SK-N-SH (cell line): ENCODE measurements at regions not wholly inside any gene's neighbourhood (a gene's known extent, or its start where the extent isn't known, plus 50 kb on each side); places are given as distances from the start of the nearest gene placed in this dataset.

Experiments used
- CTCF ChIA-PET: fragments of 300-600, 350-600 bp; formaldehyde crosslinking; extraction: SDS; loops from one replicate; lab custom pipeline; 2021; lab: Yijun Ruan, JAX
- POLR2A ChIA-PET: fragments of 350-600 bp; sonication (Branson Sonifier 250); formaldehyde crosslinking; extraction: SDS; loops from one replicate; lab custom pipeline; 2020; ENCODE audit warnings: antibody characterized with exemption, inconsistent platforms; lab: Yijun Ruan, JAX
- DNase-seq: peaks from one replicate; pipeline ENCODE4 v3.0.0; 2012
- H2AFZ ChIP-seq: fragments of 200-600 bp; sonication (generic); 2 replicates; pipeline ENCODE4 v1.8.1; 2016; ENCODE audit warnings: antibody characterized with exemption, mild to moderate bottlenecking, low read depth
- H3F3A ChIP-seq: fragments of 200-600 bp; sonication (generic); replicated peaks from 2 replicates; pipeline ENCODE3; 2016; ENCODE audit warnings: antibody characterized with exemption, mild to moderate bottlenecking; ENCODE audit not compliant: insufficient read depth
- H3K27ac ChIP-seq, 2 experiments: fragments of 200-500 bp in 1 of 2; fragments of 200-600 bp in 1 of 2; sonication (Bioruptor generic) in 1 of 2; sonication (generic), shearing (Covaris generic) in 1 of 2; 2 replicates each; pipeline versions ENCODE4 v1.5.1 to v1.6.1; 2014 to 2016; ENCODE audit warnings: low read depth in 2 of 2, inconsistent platforms in 1 of 2, low read length in 1 of 2, mild to moderate bottlenecking in 1 of 2, mixed read lengths in 1 of 2
- H3K27me3 ChIP-seq: fragments of 200-600 bp; sonication (generic), shearing (Covaris generic); 2 replicates; pipeline ENCODE4 v1.6.1; 2016; ENCODE audit warnings: mixed run types; ENCODE audit not compliant: insufficient read depth
- H3K36me3 ChIP-seq, 2 experiments: fragments of 200-500 bp in 1 of 2; fragments of 200-600 bp in 1 of 2; sonication (Bioruptor generic) in 1 of 2; sonication (generic) in 1 of 2; replicated peaks in 1 of 2; 2 replicates each; pipeline versions ENCODE3 to v1.5.1; 2014 to 2016; ENCODE audit warnings: low read length in 1 of 2, mild to moderate bottlenecking in 1 of 2; ENCODE audit not compliant: insufficient read depth in 2 of 2, control insufficient read depth in 1 of 2
- H3K4me1 ChIP-seq, 2 experiments: fragments of 200-500 bp in 1 of 2; fragments of 200-600 bp in 1 of 2; sonication (Bioruptor generic) in 1 of 2; sonication (generic), shearing (Covaris generic) in 1 of 2; 2 replicates each; pipeline versions ENCODE4 v1.5.1 to v1.6.1; 2014 to 2016; ENCODE audit warnings: low read depth in 1 of 2, low read length in 1 of 2, mixed run types in 1 of 2; ENCODE audit not compliant: insufficient read depth in 2 of 2, control insufficient read depth in 1 of 2
- H3K4me2 ChIP-seq: fragments of 200-600 bp; sonication (generic), shearing (Covaris generic); 2 replicates; pipeline ENCODE4 v1.6.1; 2017; ENCODE audit warnings: mixed run types
- H3K4me3 ChIP-seq, 2 experiments: fragments of 200-500 bp in 1 of 2; fragments of 200-600 bp in 1 of 2; sonication (Bioruptor generic) in 1 of 2; sonication (generic), shearing (Covaris generic) in 1 of 2; 2 replicates each; pipeline versions ENCODE4 v1.5.1 to v1.8.1; 2014 to 2016; ENCODE audit warnings: low read depth in 2 of 2, inconsistent platforms in 1 of 2, low read length in 1 of 2, mild to moderate bottlenecking in 1 of 2, mixed read lengths in 1 of 2, moderate library complexity in 1 of 2
- H3K79me2 ChIP-seq: fragments of 200-600 bp; sonication (generic); 2 replicates; pipeline ENCODE4 v1.8.1; 2017; ENCODE audit warnings: mild to moderate bottlenecking; ENCODE audit not compliant: insufficient read depth
- H3K9ac ChIP-seq: fragments of 200-600 bp; sonication (generic); 2 replicates; pipeline ENCODE4 v1.6.1; 2017; ENCODE audit warnings: mixed run types
- H3K9me2 ChIP-seq: fragments of 200-600 bp; sonication (generic); 2 replicates; pipeline ENCODE4 v1.6.1; 2017; ENCODE audit warnings: mixed run types
- H3K9me3 ChIP-seq: fragments of 200-600 bp; sonication (generic); 2 replicates; pipeline ENCODE4 v1.6.1; 2017; ENCODE audit warnings: mixed run types, mild to moderate bottlenecking, moderate library complexity
- H4K20me1 ChIP-seq: fragments of 200-600 bp; sonication (generic); 2 replicates; pipeline ENCODE4 v1.6.1; 2017; ENCODE audit warnings: mild to moderate bottlenecking, mixed run types; ENCODE audit not compliant: insufficient read depth
- ELF1 ChIP-seq: IDR thresholded peaks from 2 replicates; pipeline ENCODE4 v1.4.0; 2012
- FOSL2 ChIP-seq: IDR thresholded peaks from 2 replicates; pipeline ENCODE4 v1.4.0; 2012; ENCODE audit warnings: low read depth, mild to moderate bottlenecking, moderate library complexity, borderline replicate concordance
- JUND ChIP-seq: IDR thresholded peaks from 2 replicates; pipeline ENCODE4 v1.4.0; 2012
- MEF2A ChIP-seq: IDR thresholded peaks from 2 replicates; pipeline ENCODE4 v1.4.0; 2012; ENCODE audit warnings: low read depth, borderline replicate concordance
- NFIC ChIP-seq: IDR thresholded peaks from 2 replicates; pipeline ENCODE4 v1.4.0; 2012; ENCODE audit warnings: borderline replicate concordance
- POLR2AphosphoS5 ChIP-seq: IDR thresholded peaks from 2 replicates; pipeline ENCODE4 v1.6.1; 2012; ENCODE audit warnings: low read depth, low read length
- RCOR1 ChIP-seq: fragments of 150-350 bp; IDR thresholded peaks from 2 replicates; pipeline ENCODE4 v1.6.1; 2017; ENCODE audit warnings: antibody characterized with exemption, low read length
- RXRA ChIP-seq: IDR thresholded peaks from 2 replicates; pipeline ENCODE4 v1.4.0; 2012; ENCODE audit warnings: low read depth, mild to moderate bottlenecking, borderline replicate concordance
- TAF1 ChIP-seq: IDR thresholded peaks from 2 replicates; pipeline ENCODE4 v1.6.1; 2012; ENCODE audit warnings: low read depth, mild to moderate bottlenecking, low read length, moderate library complexity, borderline replicate concordance
- TEAD4 ChIP-seq: IDR thresholded peaks from 2 replicates; pipeline ENCODE4 v1.4.0; 2012; ENCODE audit warnings: mild to moderate bottlenecking, borderline replicate concordance; ENCODE audit not compliant: insufficient read depth
- USF1 ChIP-seq: IDR thresholded peaks from 2 replicates; pipeline ENCODE4 v1.4.0; 2012; ENCODE audit warnings: low read depth, borderline replicate concordance
- USF2 ChIP-seq: fragments of 150-350 bp; IDR thresholded peaks from 2 replicates; pipeline ENCODE4 v1.6.1; 2017; ENCODE audit warnings: antibody characterized with exemption, low read length, low read depth, borderline replicate concordance
- YY1 ChIP-seq: IDR thresholded peaks from 2 replicates; pipeline ENCODE4 v1.4.0; 2012; ENCODE audit warnings: low read depth, mild to moderate bottlenecking
- WGBS: methylation state at CpG from one replicate; pipeline ENCODE4 v1.1.6; 2017; ENCODE audit warnings: low lambda C conversion rate; 5-methylcytosine and 5-hydroxymethylcytosine counted together
- TF ChIP-seq, protein P1 (sequence below): fragments of 150-350 bp; IDR thresholded peaks from 2 replicates; pipeline ENCODE4 v1.6.1; 2016; ENCODE audit warnings: mild to moderate bottlenecking, low read depth, low read length
- TF ChIP-seq, protein P2 (sequence below): fragments of 200-600 bp; sonication (generic); IDR thresholded peaks from 2 replicates; pipeline ENCODE4 v1.6.1; 2017; ENCODE audit warnings: antibody characterized with exemption, mild to moderate bottlenecking, moderate library complexity
- TF ChIP-seq, protein P3 (sequence below): IDR thresholded peaks from 2 replicates; pipeline ENCODE4 v1.4.0; 2012; ENCODE audit warnings: low read depth

DNA sequence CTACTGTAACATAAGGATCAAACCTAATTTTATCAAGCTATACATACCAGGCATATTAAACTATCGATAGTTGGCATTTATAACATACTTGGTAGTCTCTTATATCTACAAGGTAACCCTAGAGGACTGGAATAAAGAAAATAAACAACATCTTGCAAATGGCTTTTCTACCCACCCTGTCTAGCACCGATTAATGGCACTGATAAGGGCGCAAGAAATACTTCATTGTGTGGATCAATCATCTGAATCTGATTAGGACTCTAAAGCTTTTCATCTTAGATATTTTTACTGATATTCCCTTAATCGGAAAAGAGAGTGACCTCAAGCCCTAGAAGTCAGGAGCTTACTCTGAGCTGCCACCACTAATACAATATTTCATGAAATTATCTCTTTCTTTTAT is 1461.7 kb upstream of the PIK3C3 start:
- no peak overlapping the region for H3K4me2 ChIP-seq
- no peaks in the 10 kb centered on the region for H3K36me3 ChIP-seq
- no peak overlapping the region for H3K4me3 ChIP-seq
- H3K9me2 ChIP-seq = no peaks in the 10 kb centered on the region
- POLR2A ChIA-PET = no interaction called here
- H3K79me2 ChIP-seq = no peaks in the 10 kb centered on the region
- no peak overlapping the region for H3K9ac ChIP-seq
- H3K27ac ChIP-seq = no peak overlapping the region
- no peak for DNase-seq
- no peak overlapping the region for H2AFZ ChIP-seq
- H4K20me1 ChIP-seq = no peaks in the 10 kb centered on the region
- TF ChIP-seq RXRA (no peak), NFIC (no peak), FOSL2 (no peak), JUND (no peak), POLR2AphosphoS5 (no peak), RCOR1 (no peak), YY1 (no peak), USF1 (no peak), ELF1 (no peak)
- TF ChIP-seq, protein P1, sequence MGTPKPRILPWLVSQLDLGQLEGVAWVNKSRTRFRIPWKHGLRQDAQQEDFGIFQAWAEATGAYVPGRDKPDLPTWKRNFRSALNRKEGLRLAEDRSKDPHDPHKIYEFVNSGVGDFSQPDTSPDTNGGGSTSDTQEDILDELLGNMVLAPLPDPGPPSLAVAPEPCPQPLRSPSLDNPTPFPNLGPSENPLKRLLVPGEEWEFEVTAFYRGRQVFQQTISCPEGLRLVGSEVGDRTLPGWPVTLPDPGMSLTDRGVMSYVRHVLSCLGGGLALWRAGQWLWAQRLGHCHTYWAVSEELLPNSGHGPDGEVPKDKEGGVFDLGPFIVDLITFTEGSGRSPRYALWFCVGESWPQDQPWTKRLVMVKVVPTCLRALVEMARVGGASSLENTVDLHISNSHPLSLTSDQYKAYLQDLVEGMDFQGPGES = no peak
- TF ChIP-seq, protein P2, sequence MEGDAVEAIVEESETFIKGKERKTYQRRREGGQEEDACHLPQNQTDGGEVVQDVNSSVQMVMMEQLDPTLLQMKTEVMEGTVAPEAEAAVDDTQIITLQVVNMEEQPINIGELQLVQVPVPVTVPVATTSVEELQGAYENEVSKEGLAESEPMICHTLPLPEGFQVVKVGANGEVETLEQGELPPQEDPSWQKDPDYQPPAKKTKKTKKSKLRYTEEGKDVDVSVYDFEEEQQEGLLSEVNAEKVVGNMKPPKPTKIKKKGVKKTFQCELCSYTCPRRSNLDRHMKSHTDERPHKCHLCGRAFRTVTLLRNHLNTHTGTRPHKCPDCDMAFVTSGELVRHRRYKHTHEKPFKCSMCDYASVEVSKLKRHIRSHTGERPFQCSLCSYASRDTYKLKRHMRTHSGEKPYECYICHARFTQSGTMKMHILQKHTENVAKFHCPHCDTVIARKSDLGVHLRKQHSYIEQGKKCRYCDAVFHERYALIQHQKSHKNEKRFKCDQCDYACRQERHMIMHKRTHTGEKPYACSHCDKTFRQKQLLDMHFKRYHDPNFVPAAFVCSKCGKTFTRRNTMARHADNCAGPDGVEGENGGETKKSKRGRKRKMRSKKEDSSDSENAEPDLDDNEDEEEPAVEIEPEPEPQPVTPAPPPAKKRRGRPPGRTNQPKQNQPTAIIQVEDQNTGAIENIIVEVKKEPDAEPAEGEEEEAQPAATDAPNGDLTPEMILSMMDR = no peak
- TF ChIP-seq, protein P3, sequence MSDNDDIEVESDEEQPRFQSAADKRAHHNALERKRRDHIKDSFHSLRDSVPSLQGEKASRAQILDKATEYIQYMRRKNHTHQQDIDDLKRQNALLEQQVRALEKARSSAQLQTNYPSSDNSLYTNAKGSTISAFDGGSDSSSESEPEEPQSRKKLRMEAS = no peak
- peaks cover under 1% of the 10 kb centered on the region for H3F3A ChIP-seq
- H3K4me1 ChIP-seq = no peaks in the 10 kb centered on the region
- 32% methylated on average over 4 of the region's 4 CpGs for WGBS
- no peaks in the 10 kb centered on the region for H3K27me3 ChIP-seq
- H3K9me3 ChIP-seq = no peaks in the 10 kb centered on the region
- CTCF ChIA-PET = interaction anchor here (0.6 kb wide), 1 partner anchor 11 kb away, joined by 3 read pairs; no protein-coding TSS in a partner anchor

- no peaks in the 10 kb centered on the region for H4K20me1 ChIP-seq
- TF ChIP-seq ELF1 = no peak
- no peak for TF ChIP-seq TAF1
- no peak for TF ChIP-seq RCOR1
- no peak for TF ChIP-seq USF2
- TF ChIP-seq TEAD4 = no peak
- TF ChIP-seq MEF2A = no peak
- TF ChIP-seq YY1 = no peak
- TF ChIP-seq, all 33 proteins: peak for 0
- no peaks in the 10 kb centered on the region for H3K79me2 ChIP-seq
- no peak overlapping the region for H2AFZ ChIP-seq
- H3K4me3 ChIP-seq = no peak overlapping the region
- ChIA-PET CTCF (no interaction called here), POLR2A (no interaction called here)
- H3K9me3 ChIP-seq = no peaks in the 10 kb centered on the region
- H3F3A ChIP-seq = peaks cover 8% of the 10 kb centered on the region
- no peak overlapping the region for H3K27ac ChIP-seq
- H3K36me3 ChIP-seq = no peaks in the 10 kb centered on the region
- no peak overlapping the region for H3K9ac ChIP-seq
- no peak for DNase-seq
- no peaks in the 10 kb centered on the region for H3K4me1 ChIP-seq
- H3K4me2 ChIP-seq = no peak overlapping the region
- H3K27me3 ChIP-seq = no peaks in the 10 kb centered on the region
- H3K9me2 ChIP-seq = no peaks in the 10 kb centered on the region
Observed at GRCh38 chr18:40489301-40489700, 1465.7 kb upstream of the PIK3C3 start.
